HL-60 (cell line): ENCODE measurements at regions not wholly inside any gene's neighbourhood (a gene's known extent, or its start where the extent isn't known, plus 50 kb on each side); places are given as distances from the start of the nearest gene placed in this dataset.
"Not testable (repeated sequence)": the region's sequence is repeated elsewhere in the genome, so short reads cannot be mapped to it uniquely, and the experiment has no call there.

Experiments
- DNase-seq, 2 experiments: peaks; one replicate each; pipeline ENCODE4 v3.0.0-alpha.2; 2010 to 2020; ENCODE audit warnings: low read depth in 1 of 2, low spot score in 1 of 2
- H3K27ac ChIP-seq: fragments of 250-450 bp; sonication (Bioruptor Pico); replicated peaks from 2 replicates; pipeline ENCODE4 v1.5.1; 2020; ENCODE audit warnings: mild to moderate bottlenecking, moderate library complexity
- H3K27me3 ChIP-seq: fragments of 250-450 bp; sonication (Bioruptor Pico); 2 replicates; pipeline ENCODE4 v1.5.1; 2021; ENCODE audit warnings: mild to moderate bottlenecking, moderate library complexity; ENCODE audit not compliant: insufficient read depth, poor library complexity, severe bottlenecking
- H3K4me3 ChIP-seq: replicated peaks from 2 replicates; pipeline ENCODE4 v1.5.1; 2011; ENCODE audit warnings: mild to moderate bottlenecking, control low read depth, low read length; ENCODE audit not compliant: insufficient read depth
- CTCF ChIP-seq: IDR thresholded peaks from one replicate; pipeline ENCODE4 v1.5.1; 2011; ENCODE audit warnings: low read length, control low read depth, inconsistent platforms; ENCODE audit not compliant: insufficient read depth
- GABPA ChIP-seq: IDR thresholded peaks from 2 replicates; pipeline ENCODE4 v1.6.1; 2012; ENCODE audit warnings: low read depth
- POLR2AphosphoS5 ChIP-seq: IDR thresholded peaks from 2 replicates; pipeline ENCODE4 v1.6.1; 2012; ENCODE audit warnings: low read depth
- REST ChIP-seq: IDR thresholded peaks from 2 replicates; pipeline ENCODE4 v1.6.1; 2012; ENCODE audit warnings: low read depth; ENCODE audit not compliant: insufficient replicate concordance
- SPI1 ChIP-seq: IDR thresholded peaks from 2 replicates; pipeline ENCODE4 v1.6.1; 2012; ENCODE audit warnings: low read depth, mild to moderate bottlenecking, borderline replicate concordance

- Histone ChIP-seq H3K27me3 (no peaks in the 10 kb centered on the region), H3K4me3 (no peak overlapping the region), H3K27ac (no peak overlapping the region)
- no peak for DNase-seq
- TF ChIP-seq SPI1 = no peak
- TF ChIP-seq REST = no peak
- TF ChIP-seq GABPA = no peak
- TF ChIP-seq POLR2AphosphoS5 = no peak
- TF ChIP-seq CTCF = no peak
Measured at GRCh38 chr6:166795879-166796278, 160.5 kb downstream of the RNASET2 start.

- H3K4me3 ChIP-seq, DNase-seq, H3K27me3 ChIP-seq, H3K27ac ChIP-seq: not testable (repeated sequence)
Measured at GRCh38 chr6:166790808-166791207, 163.8 kb upstream of the RPS6KA2 start.

GRCh38 chr6:166788846-166789529 lies 161.9 kb upstream of the RPS6KA2 start:
- not testable (repeated sequence) for H3K4me3 ChIP-seq, H3K27ac ChIP-seq, DNase-seq, H3K27me3 ChIP-seq

GRCh38 chr6:166786704-166787293 lies 159.7 kb upstream of the RPS6KA2 start:
- TF ChIP-seq CTCF (peak; percentile 55), GABPA (no peak), SPI1 (peak; percentile 82)
- Histone ChIP-seq H3K27ac (no peak overlapping the region), H3K27me3 (no peaks in the 10 kb centered on the region), H3K4me3 (no peak overlapping the region)
- peak; percentile 16 to 41 for DNase-seq

- no peak for DNase-seq
- H3K4me3 ChIP-seq = no peak overlapping the region
- TF ChIP-seq GABPA = no peak
- TF ChIP-seq REST = no peak
- TF ChIP-seq SPI1 = no peak
- no peak for TF ChIP-seq POLR2AphosphoS5
- TF ChIP-seq CTCF = no peak
- no peaks in the 10 kb centered on the region for H3K27me3 ChIP-seq
- H3K27ac ChIP-seq = no peak overlapping the region
Measured at GRCh38 chr6:166785131-166785530, 158.1 kb upstream of the RPS6KA2 start.
